ENCODE measurements at regions not wholly inside any gene's neighbourhood (a gene's known extent, or its start where the extent isn't known, plus 50 kb on each side); places are given as distances from the start of the nearest gene placed in this dataset.

GRCh38 chr1:181187337-181188126 is 99.0 kb downstream of the IER5 start:
- no peak for TF ChIP-seq CTCF (conservative IDR thresholded peaks at IDR 0.05)
- TF ChIP-seq ZFX (IDR thresholded peaks at IDR 0.05) = no peak

All from C4-2B (cell line).